Left ventricle myocardium inferior (tissue), 1 donor: ENCODE measurements at regions not wholly inside any gene's neighbourhood (a gene's known extent, or its start where the extent isn't known, plus 50 kb on each side); places are given as distances from the start of the nearest gene placed in this dataset.

Experiments used
- DNase-seq: peaks from one replicate; pipeline ENCODE4 v3.0.0-alpha.2; 2020
- H3K27ac ChIP-seq: fragments of 200-600 bp; replicated peaks from 2 replicates; pipeline ENCODE4 v1.8.0; 2021
- H3K27me3 ChIP-seq: fragments of 200-600 bp; 2 replicates; pipeline ENCODE4 v1.8.0; 2021; ENCODE audit warnings: low read depth
- H3K36me3 ChIP-seq: fragments of 200-600 bp; 2 replicates; pipeline ENCODE4 v1.8.0; 2021
- H3K4me1 ChIP-seq: fragments of 200-600 bp; 2 replicates; pipeline ENCODE4 v1.8.0; 2021
- H3K4me3 ChIP-seq: fragments of 200-600 bp; 2 replicates; pipeline ENCODE4 v1.8.0; 2021; ENCODE audit warnings: mild to moderate bottlenecking, moderate library complexity
- H3K9me3 ChIP-seq: fragments of 200-600 bp; replicated peaks from 2 replicates; pipeline ENCODE4 v1.8.0; 2021
- CTCF ChIP-seq: fragments of 200-600 bp; IDR thresholded peaks from 2 replicates; pipeline ENCODE4 v1.8.0; 2021; ENCODE audit warnings: antibody characterized with exemption, mild to moderate bottlenecking, borderline replicate concordance
- intact Hi-C: fragments of 100-400 bp; cut with micrococcal nuclease; formaldehyde crosslinking; loops from one replicate; pipeline ENCODE4 v1.11.0; 2022
- donor health status: DM: no; HTN: yes; CAD: no; lungs with severe emphysema.

- H3K36me3 ChIP-seq: no peaks in the 10 kb centered on the region
- no peak for DNase-seq
- intact Hi-C loops: no loop called here
- H3K4me3 ChIP-seq: no peak overlapping the region
- no peaks in the 10 kb centered on the region for H3K4me1 ChIP-seq
- no peak overlapping the region for H3K27ac ChIP-seq
- peaks cover 22% of the 10 kb centered on the region for H3K27me3 ChIP-seq
- H3K9me3 ChIP-seq: peaks cover 13% of the 10 kb centered on the region
- no peak for TF ChIP-seq CTCF
These were observed 60.8 kb upstream of the PLPP4 start for GRCh38 chr10:120396228-120396627.

DNA sequence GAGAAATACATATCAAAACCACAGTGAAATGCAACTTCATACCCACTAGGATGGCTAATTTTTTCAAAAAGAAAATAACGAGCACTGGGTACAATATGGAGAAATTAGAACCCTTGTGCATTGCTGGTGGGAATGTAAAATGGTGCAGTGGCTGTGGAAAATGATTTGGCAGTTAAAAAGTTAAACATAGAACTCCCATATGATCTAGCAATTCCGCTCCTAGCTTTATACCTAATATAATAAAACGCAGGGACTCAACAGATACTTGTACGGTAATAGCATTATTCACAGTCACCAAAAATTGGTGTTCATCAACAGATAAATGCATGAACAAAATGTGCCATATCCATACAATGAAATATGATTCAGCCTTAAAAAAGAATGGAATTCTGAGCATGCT lies 58.8 kb upstream of the PLPP4 start:
- intact Hi-C loops: no loop called here
- TF ChIP-seq CTCF: no peak
- H3K36me3 ChIP-seq: no peaks in the 10 kb centered on the region

DNA sequence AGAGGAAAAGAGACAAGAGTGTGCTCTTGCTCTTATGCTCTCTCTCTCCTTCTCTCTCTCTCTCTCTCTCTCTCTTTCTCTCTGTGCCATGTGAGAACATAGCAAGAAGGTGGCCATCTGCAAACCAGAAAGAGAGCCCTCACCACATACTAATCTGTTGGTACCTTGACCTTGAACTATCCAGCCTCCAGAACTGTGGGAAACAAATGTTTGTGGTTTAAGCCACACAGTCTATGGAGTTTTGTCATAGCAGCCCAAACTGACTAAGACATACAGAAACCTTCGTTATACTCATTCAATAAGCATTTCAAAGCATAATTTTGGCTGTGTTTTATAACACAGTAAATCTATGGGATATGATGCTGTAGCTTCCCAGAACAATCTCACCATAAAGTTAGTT lies 56.4 kb upstream of the PLPP4 start:
- intact Hi-C loops: no loop called here
- Histone ChIP-seq H3K9me3 (peaks cover 13% of the 10 kb centered on the region), H3K4me3 (no peak overlapping the region), H3K4me1 (no peaks in the 10 kb centered on the region), H3K36me3 (no peaks in the 10 kb centered on the region), H3K27ac (no peak overlapping the region), H3K27me3 (no peaks in the 10 kb centered on the region)
- DNase-seq: no peak
- no peak for TF ChIP-seq CTCF

More for the DNA sequence above, 58.8 kb upstream of the PLPP4 start:
- Histone ChIP-seq H3K4me1 (no peaks in the 10 kb centered on the region), H3K27ac (no peak overlapping the region), H3K9me3 (peaks cover 13% of the 10 kb centered on the region), H3K4me3 (no peak overlapping the region), H3K27me3 (peaks cover 6% of the 10 kb centered on the region)
- DNase-seq: no peak

- H3K4me1 ChIP-seq: no peaks in the 10 kb centered on the region
- DNase-seq: no peak
- no peak for TF ChIP-seq CTCF
- intact Hi-C loops: no loop called here
- H3K27ac ChIP-seq: no peak overlapping the region
- H3K27me3 ChIP-seq: no peaks in the 10 kb centered on the region
- no peak overlapping the region for H3K4me3 ChIP-seq
- H3K36me3 ChIP-seq: no peaks in the 10 kb centered on the region
- H3K9me3 ChIP-seq: peaks cover 13% of the 10 kb centered on the region
These were observed 54.8 kb upstream of the PLPP4 start for GRCh38 chr10:120402147-120402766.

- DNase-seq: no peak
- no peak overlapping the region for H3K27ac ChIP-seq
- H3K36me3 ChIP-seq: no peaks in the 10 kb centered on the region
- no peak for TF ChIP-seq CTCF
- H3K4me1 ChIP-seq: no peaks in the 10 kb centered on the region
- intact Hi-C loops: no loop called here
- H3K9me3 ChIP-seq: peaks cover 9% of the 10 kb centered on the region
- H3K4me3 ChIP-seq: no peak overlapping the region
- H3K27me3 ChIP-seq: no peaks in the 10 kb centered on the region
These were observed 53.9 kb upstream of the PLPP4 start for GRCh38 chr10:120403109-120403508.

- Histone ChIP-seq H3K27ac (no peak overlapping the region), H3K36me3 (no peaks in the 10 kb centered on the region), H3K4me3 (no peak overlapping the region), H3K9me3 (no peaks in the 10 kb centered on the region), H3K4me1 (no peaks in the 10 kb centered on the region), H3K27me3 (peaks cover 5% of the 10 kb centered on the region)
- TF ChIP-seq CTCF: no peak
- intact Hi-C loops: no loop called here
- DNase-seq: no peak
These were observed 50.7 kb upstream of the PLPP4 start for GRCh38 chr10:120406376-120406775.
